Glomerular visceral epithelial cell (primary cell): ENCODE measurements at regions not wholly inside any gene's neighbourhood (a gene's known extent, or its start where the extent isn't known, plus 50 kb on each side); places are given as distances from the start of the nearest gene placed in this dataset.
A peak's percentile ranks its signal among the peaks of the same experiment; 100 is the strongest.

Source experiments
- DNase-seq: peaks from one replicate; pipeline ENCODE4 v3.0.0-alpha.2; 2016; ENCODE audit errors: extremely low spot score

- DNase-seq = peak; percentile 79
These were observed 313.9 kb downstream of the BARHL2 start for GRCh38 chr1:90402893-90403849.

DNA sequence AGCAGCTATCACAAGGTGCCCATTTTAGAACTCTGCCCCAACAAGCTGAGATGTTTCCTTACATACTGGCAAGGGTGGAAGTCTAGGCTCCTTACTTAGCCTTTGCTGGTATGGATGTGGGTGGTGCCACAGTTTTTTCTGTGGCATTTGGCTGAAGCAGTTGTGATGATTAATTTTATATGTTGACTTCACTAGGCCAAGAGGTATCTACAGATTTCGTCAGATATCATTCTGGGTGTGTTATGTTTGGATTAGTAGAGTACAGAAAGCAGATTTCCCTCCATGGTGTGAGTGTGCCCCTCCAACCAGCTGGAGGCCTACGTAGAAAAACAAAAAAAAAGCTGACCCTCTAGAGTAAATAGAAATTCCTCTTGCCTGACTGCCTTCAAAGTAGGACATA, 317.0 kb downstream of the BARHL2 start:
- DNase-seq = no peak

GRCh38 chr1:90396917-90397316, 320.2 kb downstream of the BARHL2 start:
- DNase-seq = no peak

GRCh38 chr1:90394247-90394646, 322.9 kb downstream of the BARHL2 start:
- no peak for DNase-seq

GRCh38 chr1:90393025-90393424, 324.1 kb downstream of the BARHL2 start:
- no peak for DNase-seq

DNA sequence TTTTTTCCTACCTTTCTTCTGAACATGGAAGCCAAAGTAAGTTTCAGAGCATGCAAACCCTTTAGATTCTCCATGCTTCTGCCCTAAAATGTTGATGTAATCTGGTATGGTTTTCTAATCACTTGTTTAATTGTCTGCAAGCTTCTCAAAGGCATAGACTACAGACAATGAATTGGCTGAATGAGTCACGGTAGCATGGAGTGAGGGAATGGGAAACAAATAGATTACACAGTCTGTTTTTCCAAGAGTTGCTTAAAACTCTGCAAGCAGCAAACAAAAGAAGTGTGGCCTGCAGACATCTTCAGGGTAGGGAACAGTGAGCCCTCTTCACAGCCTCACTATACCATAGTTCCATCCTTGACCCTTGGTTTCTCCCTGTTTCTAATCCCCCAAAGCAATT, 326.0 kb downstream of the BARHL2 start:
- DNase-seq = no peak

- DNase-seq = no peak
These were observed 329.3 kb downstream of the BARHL2 start for GRCh38 chr1:90387805-90388204.

DNA sequence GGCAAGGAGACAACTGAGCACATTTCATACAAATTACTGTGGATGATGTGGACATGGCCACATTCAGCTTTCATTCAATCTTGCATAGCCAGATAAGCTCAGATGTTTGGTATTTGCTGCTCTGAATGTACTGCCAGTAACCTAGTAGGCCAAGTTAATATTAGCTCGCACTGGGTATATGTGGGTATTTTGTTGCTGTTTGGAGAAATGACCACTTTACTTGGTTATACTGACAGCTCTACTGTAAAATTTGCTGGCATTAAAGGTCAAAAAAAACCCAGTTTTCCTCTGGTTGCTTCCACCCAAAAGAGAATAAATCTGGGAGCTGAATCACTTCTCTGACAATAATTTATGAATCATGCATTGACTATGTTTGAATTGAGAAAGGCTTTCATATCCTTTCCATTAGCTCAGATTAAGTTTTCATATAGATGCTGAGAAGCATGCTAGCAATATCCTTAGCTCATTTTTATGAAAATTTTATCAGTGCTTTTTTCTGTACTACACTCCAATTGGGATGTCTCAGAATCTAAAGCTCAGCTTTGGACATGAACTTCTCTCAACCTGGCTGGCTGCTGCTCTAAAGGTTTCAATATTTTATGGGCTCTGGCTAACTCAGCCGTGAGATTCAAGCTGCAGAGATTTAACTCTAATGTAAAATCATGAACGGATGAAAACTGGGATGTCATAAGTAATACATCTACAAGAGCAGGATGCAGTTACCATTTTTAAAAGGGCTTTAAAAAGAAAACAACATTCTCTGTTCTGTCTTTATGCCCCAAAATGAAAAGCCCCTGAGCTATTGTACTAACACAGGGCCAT, 330.0 kb downstream of the BARHL2 start:
- no peak for DNase-seq

DNA sequence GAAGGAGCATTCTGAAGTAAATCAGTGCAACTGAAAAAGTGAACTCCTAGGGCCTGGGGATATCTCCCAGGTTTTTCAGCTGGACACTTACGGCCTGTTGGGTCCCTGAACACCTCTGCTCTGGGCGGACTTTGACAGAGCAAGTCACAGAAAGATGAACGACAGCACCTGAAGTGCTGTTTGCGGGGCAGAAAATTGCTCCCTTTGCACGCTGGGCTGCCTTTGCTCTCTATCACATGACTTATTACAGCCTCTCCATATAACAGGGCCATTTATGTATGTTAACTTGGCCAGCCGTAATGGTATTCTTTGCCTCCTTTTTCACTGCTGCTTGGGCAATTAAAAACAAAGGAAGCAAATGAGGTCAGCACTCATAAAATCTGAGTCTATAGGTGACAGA, 332.9 kb downstream of the BARHL2 start:
- DNase-seq = no peak

DNA sequence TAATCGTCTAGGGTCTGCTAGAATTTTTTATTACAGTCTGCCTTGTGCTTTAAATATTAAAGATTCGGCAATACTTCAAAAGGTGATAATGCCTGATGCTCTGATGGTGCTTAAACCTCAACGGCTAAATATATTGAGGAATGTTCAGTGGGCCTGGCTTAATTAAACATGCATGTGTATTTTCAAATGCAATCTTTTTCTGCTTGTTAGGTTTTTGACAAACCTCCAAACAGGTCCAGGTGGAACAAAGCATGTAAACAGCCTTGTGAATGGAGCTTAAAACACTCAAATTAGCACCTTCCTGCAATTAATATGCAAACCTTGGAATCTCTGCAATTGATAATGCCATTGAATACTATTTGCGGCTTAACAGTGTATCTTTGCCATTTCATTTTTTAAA, 334.9 kb downstream of the BARHL2 start:
- no peak for DNase-seq

- no peak for DNase-seq
These were observed 335.5 kb downstream of the BARHL2 start for GRCh38 chr1:90381598-90381997.

- DNase-seq = no peak
These were observed 345.7 kb downstream of the BARHL2 start for GRCh38 chr1:90371448-90371813.

DNA sequence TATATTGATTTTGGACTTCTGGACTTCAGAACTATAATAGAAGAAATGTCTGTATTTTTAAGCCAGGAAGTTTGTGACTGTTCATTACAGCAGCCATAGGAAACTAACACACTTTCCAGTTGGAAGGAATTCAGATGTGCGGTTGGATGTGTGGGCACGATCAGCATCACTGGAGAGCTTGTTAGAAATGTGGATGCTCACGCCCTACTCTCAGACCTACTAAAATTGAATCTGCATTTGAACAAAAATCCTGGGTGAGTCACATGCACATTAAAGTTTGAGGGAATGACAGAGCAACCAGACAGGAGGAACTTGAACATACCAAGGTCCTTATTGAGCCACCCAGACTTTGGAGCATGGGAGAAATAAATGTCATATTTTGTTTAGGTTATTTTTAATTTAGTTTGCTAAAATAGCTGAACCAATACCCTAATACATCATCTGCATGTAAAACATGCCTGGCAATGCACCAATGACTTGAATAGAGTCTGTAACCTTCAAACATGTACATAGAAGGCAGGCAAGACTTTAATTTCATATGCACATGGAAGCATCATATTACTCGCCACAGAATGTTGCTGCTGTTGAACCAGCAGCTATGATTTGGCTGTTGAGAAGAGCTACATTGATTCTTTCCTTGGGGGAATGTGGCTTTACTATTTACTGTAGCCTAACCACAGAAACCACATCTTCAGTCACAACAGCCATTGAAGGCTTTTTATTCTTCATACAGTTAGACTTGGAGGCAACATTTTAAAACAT, 346.2 kb downstream of the BARHL2 start:
- DNase-seq = no peak

DNA sequence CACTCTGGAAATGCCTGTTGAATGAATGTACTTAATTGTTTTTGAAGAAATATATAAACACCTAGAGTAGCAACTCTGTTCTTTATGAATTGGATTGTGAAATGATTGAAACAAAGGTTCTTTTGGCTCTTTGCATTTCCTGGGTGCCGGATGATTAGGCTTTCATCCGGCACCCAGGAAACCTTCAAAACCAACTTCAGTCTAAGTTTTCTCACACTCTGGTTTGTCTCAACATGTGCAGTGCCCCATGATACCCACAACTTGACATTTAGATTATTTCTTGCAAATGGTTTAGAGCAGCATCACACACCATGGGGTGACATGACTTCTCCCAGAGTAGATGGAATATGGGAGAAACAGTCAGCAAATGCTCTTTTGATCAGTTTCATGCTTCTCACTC, 354.9 kb downstream of the BARHL2 start:
- no peak for DNase-seq

DNA sequence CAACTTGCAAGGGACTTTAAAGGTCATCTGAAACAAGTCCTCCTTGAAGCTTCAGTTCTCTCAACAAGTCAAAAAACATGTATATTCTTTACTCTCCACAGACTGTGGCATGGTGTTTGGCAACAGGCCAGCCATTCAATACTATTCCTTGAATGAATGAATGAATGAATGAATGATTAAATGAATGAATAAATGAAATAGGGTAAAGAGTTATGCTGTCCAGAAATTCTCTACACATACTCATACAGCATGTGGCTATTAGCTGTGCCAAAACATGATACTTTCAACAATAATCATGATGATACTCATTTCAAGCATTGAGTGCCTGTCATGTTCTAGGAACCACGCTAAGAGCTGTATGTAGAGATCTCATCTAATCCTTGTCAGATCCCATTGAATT, 356.1 kb downstream of the BARHL2 start:
- no peak for DNase-seq

GRCh38 chr1:90359994-90360393, 357.1 kb downstream of the BARHL2 start:
- no peak for DNase-seq

DNA sequence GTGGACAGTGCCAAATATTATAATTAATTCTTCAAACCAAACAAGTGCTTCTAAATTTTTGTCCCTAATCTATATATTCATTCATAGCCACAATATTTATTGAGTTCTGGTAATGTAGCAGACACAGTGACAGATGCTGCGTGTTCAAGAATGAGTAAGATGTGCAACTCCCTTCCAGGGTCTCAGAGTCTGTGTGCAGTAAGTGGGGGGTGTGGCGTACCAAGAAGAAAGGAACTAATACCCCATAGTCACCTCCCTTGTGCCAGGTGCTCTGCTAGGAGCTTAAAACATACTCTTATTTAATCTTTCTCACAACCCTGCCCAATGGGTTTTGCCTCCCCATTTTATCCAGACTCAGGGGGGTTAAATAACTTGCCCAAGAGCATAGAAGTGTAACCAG, 358.7 kb downstream of the BARHL2 start:
- DNase-seq = no peak

DNA sequence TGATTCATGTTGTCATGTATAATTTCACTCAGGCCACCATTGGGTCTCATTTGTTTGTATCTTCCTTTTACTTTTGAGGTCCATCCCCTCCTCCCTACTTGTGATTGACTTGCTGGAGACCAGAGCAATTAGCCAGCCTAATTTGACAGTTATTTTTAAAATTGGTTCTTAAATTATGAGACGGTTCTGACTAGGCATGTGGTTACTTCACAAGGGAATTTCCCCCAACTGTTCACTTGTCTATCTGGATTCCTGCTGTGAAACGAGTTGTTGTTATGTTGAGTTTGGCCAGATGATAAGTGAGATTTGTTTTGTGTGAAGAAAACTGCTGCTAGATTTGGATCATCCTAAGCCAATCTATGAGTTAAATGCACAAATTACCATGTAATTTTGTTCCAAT, 359.1 kb downstream of the BARHL2 start:
- DNase-seq = no peak

GRCh38 chr1:90356991-90357390, 360.1 kb downstream of the BARHL2 start:
- no peak for DNase-seq

DNA sequence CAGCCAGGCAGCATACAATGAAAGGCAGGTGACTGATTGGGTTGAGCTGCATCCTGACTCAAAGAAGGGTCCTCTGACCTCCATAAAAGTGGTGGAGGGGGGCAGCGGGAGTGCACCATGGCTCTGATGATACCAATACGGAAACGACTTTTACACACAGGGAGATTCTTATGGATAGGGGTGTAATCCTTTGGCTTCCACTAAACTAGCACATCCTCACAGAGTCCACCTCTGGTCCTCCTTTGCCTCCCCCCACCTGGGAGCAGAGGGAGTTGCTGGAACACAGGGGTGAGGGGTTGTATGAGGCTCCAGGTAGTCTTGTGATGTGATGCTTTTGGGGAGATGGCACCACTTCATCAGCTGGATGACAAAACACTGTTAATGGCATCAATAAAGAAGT, 361.0 kb downstream of the BARHL2 start:
- no peak for DNase-seq

GRCh38 chr1:90354704-90355103, 359.8 kb downstream of the ZNF326 start:
- no peak for DNase-seq

DNA sequence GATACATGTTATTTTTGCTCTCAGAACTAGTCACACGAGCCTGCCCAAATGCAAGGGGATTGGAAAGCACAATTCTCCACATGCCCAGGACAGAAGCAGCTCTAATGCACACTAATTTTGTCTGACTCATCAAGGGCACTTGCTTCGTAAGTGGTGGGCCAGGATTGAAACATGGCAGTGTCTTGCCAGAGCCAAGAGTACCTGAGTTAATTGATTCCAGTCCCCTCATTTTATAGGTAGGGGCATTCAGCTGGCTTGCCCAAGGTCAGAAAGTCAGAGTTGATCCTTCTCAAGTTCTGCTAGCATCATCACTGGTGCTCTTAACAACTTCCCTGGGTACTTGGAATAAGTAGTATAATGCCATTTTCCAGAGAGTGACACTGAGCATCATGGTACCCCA, 356.1 kb downstream of the ZNF326 start:
- no peak for DNase-seq
